Stimulated activated CD8-positive, alpha-beta memory T cell treated with anti-CD3 and anti-CD28 coated beads, Interleukin-4, amount 100 ng/mL, for 1 hour (primary cell): ENCODE measurements at regions not wholly inside any gene's neighbourhood (a gene's known extent, or its start where the extent isn't known, plus 50 kb on each side); places are given as distances from the start of the nearest gene placed in this dataset.
"Not testable (repeated sequence)": the region's sequence is repeated elsewhere in the genome, so short reads cannot be mapped to it uniquely, and the experiment has no call there.

ENCODE experiments used
- DNase-seq, 2 donors: peaks; one replicate each; pipeline ENCODE4 v3.0.0-alpha.2; 2020; ENCODE audit warnings: low read depth in 2 of 2, low spot score in 1 of 2

DNA sequence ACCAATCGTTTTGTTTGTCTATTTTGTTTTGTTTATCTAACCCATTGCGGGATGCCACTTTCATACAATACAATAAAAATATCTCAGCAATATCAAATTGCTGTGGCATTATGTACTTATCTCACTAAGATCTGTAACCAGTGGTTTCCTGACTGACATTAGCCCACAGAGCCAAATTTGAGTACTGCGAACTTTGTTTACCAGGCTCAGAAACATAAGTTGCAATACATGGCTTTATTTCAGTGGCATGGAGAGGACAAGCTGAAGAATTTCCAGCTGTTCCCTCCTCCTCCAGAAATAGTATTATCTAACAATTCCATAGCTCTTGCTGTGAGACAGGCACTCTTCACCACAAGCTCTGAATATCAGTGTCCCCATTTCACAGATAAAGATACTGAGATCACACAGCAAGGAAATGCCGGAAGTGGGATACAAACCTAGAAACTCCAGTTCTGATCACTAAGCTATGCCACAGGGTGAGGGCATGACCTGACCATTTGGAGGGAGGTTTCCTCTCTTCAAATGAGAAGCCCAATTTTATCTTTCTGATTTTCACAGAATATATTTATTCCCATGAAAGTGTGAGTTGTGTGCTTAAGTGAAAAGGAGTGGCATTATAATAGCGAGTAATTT is 469.9 kb upstream of the CBLB start:
- DNase-seq: no peak

DNA sequence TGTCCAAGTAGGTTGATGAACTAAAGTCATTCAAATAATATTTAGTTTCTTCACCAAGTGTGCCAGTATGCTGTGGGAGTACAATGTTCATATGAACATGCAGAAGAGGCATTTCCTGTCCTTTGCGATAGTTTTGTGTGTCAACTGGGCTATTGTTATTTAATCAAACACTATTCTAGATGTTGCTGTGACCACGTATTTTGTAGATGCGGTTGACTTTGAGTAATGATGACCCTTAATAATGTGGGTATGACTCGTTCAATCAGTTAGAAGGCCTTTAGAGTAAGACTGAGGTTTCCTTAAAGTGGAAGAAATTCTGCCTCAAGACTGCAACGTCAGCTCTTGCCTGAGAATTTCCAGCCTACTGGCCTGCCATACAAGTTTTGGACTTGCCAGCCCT is 470.7 kb upstream of the CBLB start:
- no peak for DNase-seq

DNA sequence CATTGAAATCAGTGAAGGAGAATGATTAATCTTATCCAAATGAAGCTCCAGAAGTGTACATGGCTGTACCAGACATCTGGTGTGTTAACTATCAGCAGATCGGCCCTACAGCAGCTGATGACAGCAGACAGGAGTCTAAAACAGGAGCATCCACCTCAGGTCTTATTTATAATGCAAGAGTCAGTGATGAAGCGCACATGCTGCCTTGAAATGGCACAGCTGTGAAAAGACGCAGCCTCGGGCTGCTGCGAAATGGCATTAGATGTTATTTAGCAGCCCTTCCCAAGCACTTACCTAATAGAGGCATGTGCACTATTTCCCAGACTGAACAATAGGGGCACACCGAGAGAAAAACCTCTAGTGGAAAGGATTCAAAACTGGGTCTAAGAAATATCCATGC is 472.3 kb upstream of the CBLB start:
- no peak for DNase-seq

DNA sequence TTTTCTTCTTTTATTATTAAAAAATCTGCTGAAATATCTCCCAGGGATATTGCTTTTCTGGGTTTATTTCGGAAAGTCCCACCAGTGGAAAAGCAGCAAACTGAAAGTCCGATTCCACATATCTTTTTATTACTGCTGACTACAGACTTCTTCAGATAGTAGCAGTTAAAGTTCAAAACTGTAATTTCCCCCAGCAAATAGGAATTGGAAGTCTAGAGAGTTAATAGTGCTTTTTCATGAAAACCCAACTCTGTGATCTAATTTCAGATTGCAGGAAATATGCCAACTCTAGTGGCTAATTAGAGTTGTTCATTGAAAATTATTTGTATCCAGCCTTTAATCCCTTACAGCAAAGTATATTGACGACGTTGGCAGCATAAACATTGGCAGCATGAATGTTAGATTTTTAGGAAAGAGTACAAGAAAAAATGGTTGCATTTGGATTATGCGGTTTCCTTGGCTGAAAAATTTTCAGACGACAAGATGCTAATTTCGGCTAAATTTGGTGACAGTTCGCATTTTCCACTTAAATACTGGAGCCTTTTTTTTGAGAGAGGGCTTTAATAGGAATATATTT is 472.9 kb upstream of the CBLB start:
- DNase-seq: no peak

DNA sequence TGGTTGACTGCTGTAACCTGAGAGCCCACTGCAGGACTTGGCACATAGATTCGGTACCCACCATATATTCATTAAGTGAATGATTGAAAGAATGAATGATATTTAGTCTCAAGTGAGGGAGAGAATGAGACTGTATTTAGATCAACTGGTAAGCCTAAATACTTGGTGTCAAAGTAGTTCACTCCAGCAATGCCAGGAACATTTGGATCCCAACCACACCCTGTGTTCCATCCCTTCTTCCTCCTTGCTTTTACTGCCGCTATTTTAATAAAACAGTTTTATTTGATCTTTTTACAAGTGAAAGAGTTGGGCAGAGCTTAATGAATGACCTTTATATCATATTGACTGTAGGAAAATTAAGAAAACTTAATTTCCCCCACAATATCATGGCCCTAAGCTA is 473.6 kb upstream of the CBLB start:
- DNase-seq: no peak

DNA sequence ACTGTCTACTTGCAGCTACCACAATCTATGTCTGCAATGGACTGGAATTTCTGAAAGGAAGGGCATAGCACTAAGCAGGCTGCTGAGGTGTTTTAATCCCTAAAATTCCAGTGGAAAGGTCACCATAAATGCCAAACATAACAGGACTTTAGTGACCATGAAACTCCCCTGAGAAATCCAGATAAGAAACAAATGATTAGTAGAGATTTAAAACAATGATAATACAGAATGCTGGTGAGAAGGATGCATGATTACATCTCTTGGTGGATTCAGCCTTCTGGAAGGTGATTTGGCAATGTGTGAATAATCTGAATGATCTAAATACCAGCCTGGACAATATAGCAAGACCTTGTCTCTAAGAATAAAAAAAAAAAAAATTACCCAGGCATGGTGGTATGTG is 475.0 kb upstream of the CBLB start:
- DNase-seq: no peak

DNA sequence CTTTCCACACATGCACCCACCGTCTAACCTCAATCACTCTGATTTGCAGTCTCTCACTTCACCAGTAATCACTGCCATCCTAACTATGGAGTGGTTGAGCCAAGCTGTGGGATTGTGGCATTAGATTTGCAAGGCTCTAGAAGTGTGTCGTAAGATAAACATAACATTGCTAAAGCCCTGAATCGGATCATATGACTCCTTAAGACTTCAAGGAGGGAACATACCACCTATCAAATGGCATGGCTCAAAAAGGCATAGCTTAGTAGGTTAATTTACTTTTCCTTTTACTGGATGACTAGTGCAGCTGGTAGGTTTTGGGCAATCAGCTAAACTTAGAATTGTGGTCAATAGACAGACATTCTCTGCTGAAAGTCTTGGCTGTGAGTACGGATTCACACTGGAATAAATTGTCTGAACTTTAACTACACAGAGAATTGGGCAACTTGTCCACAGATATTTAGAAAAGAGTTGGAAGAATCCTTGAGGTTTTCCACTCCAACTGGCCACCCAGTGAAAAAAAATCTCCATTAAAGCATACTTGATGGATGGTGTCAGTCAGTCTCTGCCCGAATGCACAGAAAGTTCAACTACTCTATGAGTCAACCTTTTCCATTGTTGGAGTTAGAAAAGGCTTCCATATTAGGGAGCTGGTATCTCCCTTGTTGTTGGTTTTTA is 476.7 kb upstream of the CBLB start:
- DNase-seq: no peak

DNA sequence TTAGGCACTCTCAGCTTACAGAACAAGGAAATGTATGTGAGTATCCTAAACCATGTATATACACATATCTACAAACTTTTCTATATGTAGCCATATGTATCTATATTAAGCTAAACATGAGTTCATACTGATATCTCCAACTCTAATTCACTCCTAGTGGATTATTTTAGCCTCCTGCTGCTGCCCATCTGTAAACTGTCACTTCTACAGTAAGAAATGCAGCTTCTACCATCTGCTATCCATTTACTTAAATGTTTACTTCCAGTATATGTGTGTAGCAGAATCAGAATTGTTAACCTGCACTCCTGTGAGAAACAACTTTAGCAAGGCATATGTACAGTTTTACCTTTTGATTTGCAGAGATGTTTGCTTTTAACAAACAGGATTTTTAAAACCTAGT is 478.5 kb upstream of the CBLB start:
- no peak for DNase-seq

DNA sequence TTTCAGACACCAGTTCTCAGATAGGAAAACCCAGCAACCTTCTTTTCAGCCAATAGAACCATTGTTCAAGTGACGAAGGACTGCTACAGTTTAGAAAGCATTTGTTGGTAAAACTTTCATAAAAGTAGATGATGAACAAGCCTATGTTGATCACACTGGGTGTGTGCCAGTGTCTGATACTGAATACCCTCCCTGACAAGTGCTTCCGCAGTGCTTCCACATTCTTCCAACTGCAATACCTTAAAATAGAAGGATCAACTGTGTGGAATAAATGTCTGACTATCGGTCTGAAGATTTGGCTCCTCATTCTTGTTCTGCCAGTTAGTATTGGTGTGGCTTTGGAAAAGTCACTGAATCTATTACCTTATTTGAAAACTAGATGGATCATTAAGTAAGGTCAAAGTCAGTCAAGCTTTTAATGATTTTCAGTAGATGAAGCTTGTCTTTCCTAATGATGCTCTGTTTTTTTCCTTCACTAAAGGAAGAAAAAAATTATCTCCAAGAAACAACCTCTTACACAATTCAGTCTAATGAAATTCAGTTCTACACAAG is 479.4 kb upstream of the CBLB start:
- DNase-seq: no peak

DNA sequence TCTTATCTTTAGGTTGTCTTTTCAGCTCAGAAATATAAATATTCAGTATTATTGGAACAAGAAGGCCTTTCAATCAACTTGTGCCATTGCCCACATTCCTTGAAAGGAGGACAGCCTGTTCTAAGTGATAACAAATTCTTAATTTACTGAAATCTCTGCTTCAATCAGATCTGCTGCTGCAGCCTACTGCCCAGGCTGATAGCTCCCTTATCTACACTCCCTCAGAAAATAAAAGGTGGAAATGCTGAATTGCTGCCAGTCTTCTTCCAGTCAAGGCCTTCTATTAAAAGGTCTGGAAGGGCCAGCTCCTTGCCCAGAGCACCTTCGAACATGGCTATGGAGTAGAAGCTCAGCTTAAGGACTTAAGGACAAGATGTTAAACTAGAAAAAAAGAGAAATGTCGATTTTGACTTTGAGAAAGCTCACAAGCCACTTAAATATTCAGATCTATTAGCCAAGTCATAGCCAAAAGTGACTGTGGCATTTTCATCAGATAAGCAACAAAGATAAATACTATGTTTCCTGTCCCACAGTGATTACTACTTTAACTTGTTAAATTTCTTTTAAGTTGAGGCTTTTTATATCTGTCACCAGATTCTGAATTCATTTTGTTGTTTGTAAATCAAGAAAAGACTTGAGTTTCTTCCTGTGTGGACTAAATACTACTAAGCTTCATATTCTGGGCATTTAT is 480.5 kb upstream of the CBLB start:
- DNase-seq: no peak

DNA sequence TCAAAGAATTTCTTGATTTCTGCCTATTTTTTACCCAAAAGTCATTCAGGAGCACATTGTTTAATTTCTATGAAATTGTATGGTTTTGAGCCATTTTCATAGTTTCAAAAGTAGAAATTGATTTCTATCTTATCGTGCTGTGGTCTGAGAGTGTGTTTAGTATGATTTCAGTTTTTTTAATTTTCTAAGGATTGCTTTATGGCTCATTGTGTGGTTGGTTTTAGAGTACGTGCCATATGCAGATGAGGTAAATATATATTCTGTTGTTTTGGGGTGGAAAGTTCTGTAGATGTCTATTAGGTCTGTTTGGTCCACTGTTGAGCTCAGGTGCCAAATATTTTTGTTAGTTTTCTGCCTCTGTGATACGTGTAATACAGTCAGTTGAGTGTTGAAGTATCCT is 487.1 kb upstream of the CBLB start:
- no peak for DNase-seq

DNA sequence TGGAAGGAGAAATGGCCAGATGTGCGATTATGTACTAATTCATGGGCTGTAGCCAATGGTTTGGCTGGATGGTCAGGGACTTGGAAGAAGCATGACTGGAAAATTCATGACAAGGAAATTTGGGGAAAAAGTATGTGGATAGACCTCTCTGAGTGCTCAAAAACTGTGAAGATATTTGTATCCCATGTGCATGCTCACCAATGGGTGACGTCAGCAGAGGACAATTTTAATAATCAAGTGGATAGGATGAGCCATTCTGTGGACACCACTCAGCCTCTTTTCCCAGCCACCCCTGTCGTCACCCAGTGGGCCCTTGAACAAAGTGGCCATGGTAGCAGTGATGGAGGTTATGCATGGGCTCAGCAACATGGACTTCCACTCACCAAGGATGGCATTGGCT is 490.9 kb upstream of the CBLB start:
- DNase-seq: no peak

DNA sequence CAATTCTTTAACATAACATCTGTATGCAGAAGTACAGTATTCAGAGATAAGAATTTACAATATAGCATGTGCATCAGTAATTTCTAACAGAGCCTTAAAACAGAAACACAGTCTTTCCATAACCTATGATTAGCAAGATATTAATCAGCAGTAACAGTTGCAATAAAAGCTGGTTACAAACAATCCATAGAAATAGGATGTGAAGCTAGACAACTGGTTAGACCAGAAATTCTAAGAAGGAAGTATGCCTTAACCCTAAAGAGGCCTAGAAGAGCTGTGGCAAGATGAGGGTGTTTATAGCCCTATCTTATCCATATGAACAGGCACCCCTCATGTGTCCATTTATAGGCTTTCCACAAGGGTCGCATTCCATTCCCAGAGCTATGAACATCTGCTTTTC is 492.1 kb upstream of the CBLB start:
- not testable (repeated sequence) for DNase-seq

DNA sequence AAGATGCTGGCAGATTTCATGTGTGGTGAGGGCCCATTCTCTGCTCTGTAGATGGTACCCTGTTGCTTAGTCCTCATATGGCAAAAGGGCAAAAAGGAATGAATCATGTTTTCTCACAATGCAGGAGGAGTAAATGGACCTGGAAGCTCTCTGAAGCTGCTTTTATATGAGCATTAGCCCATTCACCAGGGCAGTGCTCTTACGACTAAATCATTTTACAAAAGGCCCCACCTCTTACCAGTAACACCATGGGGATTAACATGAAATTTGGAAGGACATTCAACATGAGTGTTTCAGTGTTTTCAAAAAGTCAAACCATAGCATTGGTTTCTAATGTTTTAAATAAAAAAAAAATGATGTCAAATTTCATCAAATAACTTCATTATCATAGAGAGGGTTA is 495.7 kb upstream of the CBLB start:
- DNase-seq: no peak

DNA sequence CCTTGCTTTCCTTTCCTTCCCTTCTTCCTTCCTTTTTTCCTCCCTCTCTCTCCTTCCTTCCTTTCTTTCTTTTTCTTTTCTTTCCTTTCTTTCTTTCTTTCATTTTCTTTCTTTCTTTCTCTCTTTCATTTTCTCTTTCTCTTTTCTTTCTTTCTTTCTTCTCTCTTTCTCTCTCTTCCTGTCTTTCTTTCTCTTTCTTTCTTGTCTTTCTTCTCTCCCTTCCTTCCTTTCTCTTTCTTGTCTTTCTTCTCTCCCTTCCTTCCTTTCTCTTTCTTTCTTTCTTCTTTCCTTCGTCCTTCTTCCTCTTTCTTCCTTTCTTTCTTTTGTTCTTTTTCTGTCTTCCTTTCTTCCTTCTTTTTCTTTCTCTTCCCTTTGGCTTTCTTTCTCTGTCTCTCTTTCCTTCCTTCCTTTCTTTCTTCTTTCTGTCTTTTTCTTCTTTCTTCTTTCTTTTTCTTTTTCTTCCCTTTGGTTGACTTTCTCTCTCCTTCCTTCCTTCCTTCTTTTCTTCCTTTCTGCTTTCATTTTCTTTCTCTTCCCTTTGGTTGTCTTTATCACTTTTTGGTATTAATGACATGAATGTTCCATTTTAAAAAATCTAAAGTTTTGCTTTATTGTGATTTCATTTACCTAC is 496.4 kb upstream of the CBLB start:
- no peak for DNase-seq

DNA sequence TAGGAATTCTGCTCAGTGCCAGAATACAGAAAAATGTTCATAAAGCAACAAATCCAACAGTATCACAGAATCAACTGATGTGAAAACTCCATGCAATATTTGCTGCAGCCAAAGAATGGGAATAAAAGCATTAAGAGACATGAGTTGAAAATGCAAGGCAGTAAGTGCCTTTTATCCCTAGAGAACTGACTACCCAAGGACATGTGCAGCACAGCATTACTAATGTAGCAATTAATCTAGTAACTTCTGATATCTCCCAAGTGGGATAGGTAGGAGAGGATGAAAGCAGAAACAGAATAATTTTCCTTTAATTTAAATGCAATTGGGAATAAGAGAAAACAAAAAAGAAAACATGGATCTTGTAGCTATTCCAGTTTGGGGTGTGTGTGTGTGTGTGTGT is 497.5 kb upstream of the CBLB start:
- DNase-seq: no peak

DNA sequence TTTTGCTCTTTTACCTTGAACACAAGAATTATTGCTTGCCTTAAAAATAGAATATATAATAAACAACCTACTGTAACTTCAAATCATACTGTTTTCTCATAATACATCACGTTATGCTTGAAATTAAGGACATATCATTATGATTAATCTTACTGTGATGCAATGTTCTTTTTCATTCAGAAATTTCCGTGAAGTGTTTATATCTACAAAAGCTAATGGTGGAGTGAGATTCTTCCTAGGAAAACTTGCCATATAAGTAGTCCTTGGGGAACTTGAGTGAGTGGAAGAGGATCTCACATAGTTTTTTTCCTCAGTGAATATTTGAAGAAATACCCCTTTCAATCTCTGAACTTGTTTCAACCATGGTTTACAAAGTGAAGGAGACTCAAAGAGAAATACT is 498.7 kb upstream of the CBLB start:
- DNase-seq: no peak

DNA sequence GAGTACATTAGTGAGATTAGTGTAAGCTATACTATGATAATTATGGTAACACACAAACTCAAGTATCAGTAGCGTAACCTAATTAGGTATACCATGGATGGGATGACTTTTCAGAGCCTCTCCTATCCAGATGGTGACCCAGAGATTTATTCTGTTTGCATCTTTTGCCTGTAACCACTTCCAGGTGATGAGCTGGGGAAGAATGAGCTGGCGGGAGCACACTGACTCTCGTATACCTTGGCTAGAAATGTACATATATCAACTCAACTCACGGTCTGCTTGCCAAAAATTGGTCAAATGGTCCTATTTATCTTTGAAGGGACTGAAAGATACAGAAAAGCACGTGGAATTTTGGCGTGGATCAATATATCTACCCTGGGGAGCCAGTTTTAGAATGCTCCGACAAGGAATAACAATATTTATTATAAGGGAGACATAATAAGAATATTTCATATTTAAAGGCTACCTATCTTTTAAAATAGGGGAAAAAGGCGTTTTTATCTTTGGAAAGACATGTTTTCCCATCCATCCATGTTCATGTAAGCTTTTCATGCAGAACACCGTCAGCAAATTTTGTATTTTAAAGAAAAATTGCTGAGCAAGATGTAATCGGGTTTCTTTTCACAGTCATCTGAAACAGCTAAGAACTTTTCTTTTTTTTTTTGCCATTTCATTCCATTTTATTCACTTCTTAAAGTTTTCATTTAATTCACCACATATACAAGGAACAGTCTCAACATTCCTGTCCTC is 502.6 kb upstream of the CBLB start:
- no peak for DNase-seq

DNA sequence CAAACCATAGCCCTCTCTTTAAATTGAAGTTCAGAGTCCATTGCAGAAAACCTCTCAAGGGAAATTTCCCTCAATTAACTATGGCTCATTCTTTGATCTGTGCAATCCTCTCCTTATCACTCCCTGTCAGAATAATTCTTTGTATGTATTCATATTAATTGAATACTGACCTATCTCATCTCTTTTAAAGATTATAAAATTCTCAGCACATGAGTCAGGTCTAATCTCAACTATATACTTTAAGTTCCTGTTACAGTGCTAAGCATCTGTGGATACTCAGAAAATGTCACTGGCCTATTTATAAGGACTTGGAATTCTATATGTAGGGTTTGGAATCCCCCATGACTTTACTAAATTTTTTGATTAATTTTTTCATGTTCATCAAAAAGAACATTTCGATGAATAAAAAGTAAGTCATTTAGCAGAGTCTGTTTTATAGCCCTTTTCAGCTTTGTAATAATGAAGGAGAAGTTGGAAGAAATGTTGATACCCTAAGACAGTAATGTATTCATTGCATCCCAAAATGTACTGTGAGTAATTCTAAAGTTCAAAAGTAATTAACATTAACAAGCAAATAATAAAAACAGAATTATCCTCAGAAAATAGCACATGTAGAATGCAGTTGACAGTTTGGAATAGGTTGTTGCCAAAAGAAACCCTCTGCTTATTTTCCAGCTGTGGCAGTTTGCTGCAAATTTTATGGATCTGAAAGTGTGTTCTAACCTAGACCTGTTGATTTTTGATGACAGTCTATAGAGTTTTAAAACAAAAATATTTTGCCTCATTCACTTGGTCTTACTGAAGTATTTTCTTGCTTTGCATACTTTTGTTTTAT is 503.4 kb upstream of the CBLB start:
- no peak for DNase-seq

DNA sequence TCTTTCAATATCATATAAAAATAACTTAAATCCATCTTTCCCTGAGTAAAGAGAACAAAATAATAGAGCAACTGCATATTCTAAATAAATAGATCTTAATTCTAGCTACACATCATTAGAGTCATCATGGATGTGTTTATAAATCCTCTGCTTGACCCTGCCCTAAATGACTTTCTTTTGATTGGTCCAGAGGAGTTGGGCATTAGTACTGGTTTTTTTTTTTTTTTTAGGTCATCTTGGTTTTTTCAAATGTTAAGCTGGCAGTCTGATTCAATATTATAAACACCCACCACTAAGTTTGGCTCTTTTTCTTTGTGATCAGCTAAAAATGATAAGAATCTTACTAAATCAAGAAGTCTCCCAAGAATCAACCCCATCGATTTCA is 504.0 kb upstream of the CBLB start:
- DNase-seq: no peak
